ENCODE measurements at regions not wholly inside any gene's neighbourhood (a gene's known extent, or its start where the extent isn't known, plus 50 kb on each side); places are given as distances from the start of the nearest gene placed in this dataset.
"Not testable (repeated sequence)": the region's sequence is repeated elsewhere in the genome, so short reads cannot be mapped to it uniquely, and the experiment has no call there.

DNA sequence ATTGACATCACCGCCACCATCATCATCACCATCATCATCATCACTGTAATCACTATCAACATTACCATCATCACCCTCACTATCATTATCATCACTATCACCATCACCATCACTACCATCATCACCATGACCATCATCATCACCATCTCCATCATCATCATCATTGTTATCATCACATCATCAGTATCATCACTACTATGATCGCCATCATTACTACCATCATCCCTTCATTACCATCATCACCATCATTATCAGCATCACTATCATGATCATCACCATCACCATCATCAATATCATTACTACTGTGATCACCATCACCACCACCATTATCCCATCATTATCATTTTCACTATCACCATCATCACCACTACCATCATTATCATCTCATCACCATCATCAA lies 368.3 kb downstream of the SEC14L1 start:
- no peak for DNase-seq (ENCODE audit: low read depth in 1 of 2, low spot score in 1 of 2)

DNA sequence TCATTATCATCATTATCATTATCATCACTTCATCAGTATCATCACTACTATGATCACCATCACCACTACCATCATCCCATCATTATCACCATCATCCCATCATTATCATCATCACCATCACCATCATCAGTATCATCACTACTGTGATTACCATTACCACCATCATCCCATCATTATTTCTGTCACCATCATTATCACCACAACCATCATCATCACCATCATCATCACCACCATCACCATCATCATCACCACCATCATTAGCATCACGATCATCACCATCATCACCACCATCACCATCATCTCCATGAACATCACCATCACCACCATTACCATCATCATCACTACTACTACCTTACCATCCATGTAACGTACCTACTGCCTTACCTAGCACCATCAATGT lies 368.8 kb downstream of the SEC14L1 start:
- DNase-seq (ENCODE audit: low read depth in 1 of 2, low spot score in 1 of 2), result no peak

DNA sequence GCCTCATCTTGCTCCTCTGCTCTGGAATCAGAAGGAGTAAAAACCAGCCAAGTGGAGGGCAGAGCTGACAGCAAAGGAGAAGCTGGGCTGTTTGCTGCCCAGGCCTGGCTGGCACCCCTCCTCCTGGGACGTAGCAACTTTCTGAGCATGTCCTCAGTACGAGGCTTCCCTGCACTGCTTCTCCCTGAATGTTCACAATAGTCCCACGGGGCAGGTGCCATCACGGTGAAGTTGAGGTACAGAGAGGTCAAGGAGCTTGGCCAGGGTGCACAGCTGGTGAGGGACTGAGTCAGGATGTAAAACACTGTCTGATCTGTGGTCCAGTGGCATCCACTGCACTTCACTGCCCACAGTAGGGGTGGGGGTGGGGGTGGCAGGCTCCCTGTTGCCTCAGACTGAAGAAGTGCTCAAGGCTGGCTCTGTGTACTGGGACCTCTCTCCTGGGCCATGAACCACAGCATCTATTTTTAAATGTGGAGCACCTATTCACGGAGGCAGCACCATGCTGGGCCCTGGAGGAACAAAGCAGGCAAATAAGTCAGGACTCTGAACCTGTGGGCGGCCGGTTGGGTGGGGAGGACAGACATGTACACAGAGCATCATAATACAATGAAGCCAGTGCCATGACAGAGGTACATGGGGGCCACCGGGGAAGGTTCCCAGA lies 369.5 kb downstream of the SEC14L1 start:
- DNase-seq (ENCODE audit: low read depth in 1 of 2, low spot score in 1 of 2), result no peak

DNA sequence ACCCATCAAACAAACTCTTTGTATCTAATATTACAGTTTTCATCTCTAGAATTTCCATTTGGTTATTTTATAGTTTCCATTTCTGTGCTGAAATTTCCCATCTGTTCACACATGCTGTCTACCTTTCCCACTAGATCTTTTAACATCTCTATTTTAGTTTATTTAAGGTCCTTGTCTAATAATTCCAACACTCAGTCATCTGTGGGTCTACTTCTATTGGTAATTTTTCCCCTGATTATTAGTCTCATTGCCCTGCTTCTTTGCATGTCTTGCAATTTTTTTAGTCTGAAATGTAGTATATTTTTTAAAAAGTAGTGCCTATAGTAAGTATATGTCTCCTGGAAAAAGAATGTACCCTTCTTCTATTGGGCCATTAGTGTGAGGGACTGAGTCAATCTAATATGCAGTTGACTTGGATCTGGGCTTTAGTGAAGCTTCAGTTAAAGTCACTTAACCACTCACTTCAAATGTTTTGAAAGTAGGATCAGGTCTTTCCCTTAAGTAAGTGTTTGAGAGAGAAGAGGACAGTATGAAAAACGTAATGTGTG lies 370.8 kb downstream of the SEC14L1 start:
- DNase-seq (ENCODE audit: low read depth in 1 of 2, low spot score in 1 of 2), result no peak

DNA sequence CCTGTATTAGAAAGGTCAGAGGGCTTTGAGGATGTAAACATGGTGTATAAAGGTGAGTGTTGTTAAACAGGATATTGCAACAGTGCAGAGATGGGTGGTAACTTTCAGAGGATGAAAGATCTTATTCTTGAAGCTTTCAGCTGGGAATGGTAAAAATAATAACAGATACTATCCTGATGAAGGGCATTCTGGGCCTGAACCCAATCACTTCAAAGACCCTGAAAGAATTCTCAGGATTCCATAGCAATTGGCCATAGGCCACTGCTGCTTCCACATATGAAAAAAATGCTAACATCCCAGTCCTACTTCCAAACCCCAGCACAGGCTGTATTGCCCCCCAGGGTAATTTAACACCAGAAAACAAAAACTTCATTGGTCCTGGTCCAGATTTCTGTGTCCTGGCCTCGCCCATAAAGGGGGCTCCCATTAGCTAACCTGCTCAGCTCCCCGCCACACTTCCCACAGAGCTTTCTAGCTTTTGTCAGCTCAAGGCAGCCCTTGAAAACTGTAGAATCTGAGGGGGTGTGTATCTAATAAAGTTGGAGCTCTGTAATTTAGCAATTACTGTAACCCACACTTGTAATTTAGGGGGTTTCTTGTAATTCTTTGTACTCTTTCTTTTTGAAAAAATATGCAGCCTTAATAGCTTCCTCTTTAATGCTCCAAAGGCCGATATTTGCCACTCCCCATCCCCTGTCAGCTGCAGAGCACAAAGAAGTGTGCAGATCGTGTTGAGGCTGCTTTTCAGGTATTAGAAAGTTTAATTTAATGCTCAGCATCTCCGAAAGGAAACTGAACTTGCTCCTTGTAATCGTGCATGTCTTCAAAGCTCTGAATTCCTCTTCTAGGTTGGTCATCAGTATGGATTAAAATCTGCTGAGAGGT lies 371.5 kb downstream of the SEC14L1 start:
- no peak for DNase-seq (ENCODE audit: low read depth in 1 of 2, low spot score in 1 of 2)

DNA sequence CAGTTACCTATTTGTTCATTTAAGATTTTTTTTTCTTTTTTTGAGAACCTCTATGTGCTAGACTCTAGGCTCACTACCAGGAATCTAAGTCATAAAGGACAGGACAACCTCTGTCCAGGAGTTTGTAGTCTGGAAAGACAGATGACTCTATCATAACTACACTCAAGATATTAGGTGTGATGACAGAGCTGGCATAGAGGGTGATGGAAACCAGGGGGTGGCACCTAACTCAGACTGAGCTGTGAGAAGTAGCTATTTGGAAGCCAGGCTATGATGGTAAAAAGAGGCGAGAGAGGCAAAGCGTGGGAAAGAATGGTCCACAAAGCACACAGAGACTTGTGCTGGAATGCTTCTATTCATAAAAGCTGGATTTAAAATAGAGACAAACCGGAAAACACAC lies 372.3 kb downstream of the SEC14L1 start:
- no peak for DNase-seq (ENCODE audit: low read depth in 1 of 2, low spot score in 1 of 2)

DNA sequence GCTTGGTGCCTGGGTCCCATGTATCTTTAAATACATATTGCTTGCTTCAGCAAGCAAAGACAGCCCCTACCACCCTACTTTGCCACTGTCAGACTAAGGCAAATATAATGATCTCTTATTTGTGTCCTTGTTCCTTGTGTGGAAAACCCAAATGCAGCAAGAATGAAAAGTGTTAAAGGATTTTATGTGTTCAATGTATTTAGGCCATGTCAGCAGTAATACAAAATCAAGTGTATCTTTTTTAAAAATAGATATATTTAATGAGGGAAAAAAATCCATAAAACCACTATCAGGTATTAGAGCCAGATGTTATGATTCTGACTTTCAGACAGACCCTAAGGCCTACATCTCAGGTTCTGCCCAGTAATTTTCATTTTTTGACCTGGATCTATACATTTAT lies 374.5 kb downstream of the SEC14L1 start:
- no peak for DNase-seq (ENCODE audit: low read depth in 1 of 2, low spot score in 1 of 2)

DNA sequence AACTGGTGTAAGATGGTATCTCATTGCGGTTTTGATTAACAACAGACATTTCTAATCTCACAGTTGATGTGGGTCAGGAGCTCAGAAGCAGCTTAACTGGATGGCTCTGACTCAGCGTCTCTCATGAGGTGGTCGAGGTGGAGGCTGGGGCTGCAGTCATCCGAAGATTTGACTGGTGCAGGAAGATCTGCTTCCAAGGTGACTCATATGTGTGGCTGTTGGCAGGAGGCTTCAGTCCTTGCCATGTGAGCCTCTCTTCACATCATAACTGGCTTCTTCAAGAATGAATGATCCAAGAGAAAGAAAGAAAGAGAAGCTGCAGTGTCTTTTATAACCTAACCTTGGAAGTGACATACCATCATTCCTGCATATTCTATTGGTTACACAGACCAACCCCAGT lies 376.1 kb downstream of the SEC14L1 start:
- no peak for DNase-seq (ENCODE audit: low read depth in 1 of 2, low spot score in 1 of 2)

DNA sequence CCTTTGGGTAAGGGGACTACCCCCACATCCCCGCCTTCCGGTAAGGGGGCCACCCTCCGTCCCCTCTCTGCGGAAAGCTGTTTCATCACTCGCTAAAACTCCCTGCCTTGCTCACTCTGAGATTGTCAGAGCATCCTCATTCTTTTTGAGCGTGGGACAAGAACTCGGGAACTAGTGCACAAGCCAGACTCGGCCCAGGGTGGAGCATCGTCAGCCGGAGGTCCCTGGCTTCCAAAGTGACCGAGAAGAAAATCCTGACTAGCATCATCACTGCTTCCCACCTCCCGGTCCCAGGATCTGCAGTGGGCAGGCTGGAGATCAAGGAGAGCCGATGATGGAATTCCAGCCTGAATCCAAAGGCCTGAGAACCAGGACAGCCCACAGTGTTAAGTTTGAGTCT lies 380.3 kb downstream of the SEC14L1 start:
- DNase-seq (ENCODE audit: low read depth in 1 of 2, low spot score in 1 of 2), result no peak

DNA sequence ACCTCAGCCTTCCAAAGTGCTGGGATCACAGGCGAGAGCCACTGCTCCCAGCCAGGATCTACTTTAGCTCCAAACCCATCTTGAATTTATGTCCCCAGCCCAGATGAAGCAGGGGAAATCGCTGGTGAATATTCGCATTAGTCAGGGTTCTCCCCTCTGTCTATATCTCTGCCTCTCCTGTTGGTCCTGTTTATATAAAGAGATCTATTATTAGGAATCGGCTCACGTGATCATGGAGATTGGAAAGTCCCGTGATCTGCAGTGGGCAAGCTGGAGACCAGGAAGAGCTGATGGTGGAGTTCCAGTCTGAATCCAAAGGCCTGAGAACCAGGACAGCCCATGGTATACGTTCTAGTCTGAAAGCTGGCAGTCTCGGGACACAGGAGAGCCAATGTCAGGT lies 382.8 kb downstream of the SEC14L1 start:
- DNase-seq (ENCODE audit: low read depth in 1 of 2, low spot score in 1 of 2), result no peak

DNA sequence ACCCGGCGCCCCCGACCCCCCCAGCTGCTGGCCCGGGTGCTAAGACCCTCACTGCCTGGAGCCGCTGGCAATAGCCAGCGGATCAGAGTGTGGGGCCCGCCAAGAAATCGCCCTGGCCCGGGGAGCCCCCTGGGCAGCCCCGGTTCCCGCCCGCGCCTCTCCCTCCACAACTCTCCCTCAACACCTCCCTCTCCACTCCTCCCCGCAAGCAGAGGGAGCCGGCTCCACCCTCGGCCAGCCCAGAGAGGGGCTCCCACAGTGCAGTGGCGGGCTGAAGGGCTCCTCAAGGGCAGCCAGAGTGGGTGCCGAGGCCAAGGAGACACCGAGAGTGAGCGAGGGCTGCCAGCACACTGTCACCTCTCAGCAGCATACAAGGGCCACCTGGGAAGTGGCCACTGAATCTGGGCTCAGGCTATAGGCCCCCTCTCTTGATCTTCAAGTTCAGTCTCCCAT lies 385.5 kb downstream of the SEC14L1 start:
- no peak for DNase-seq (ENCODE audit: low read depth in 1 of 2, low spot score in 1 of 2)

DNA sequence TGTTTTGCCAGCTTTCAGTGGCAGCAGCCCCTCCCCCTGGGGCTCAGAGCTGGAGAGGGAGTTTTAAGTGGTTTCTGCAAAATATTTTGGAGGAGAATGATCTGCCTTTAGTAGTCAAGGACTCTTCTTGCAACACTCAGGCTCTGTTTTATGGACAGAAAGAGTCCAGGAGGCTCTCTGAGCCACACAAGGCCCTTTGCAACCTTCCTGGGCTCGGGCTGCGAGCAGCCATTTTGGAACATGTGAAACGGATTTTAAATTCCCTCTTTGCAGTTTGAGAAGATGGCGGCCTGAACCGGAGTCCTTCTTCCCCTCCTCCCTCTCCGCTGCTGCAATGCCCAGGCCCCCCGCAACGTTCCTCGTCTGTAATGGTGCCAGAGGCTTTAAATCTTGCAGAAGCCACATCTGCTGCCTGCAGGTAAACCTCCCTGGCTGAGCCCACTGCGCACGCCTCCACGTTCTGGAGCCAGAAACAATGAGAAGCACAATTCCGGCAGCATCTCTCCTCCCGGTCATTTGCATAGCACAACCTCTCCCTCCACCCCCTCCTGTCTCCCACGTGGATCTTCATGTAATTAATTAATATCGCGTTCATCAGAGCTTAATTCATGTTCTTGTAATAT lies 386.1 kb downstream of the SEC14L1 start:
- no peak for DNase-seq (ENCODE audit: low read depth in 1 of 2, low spot score in 1 of 2)

DNA sequence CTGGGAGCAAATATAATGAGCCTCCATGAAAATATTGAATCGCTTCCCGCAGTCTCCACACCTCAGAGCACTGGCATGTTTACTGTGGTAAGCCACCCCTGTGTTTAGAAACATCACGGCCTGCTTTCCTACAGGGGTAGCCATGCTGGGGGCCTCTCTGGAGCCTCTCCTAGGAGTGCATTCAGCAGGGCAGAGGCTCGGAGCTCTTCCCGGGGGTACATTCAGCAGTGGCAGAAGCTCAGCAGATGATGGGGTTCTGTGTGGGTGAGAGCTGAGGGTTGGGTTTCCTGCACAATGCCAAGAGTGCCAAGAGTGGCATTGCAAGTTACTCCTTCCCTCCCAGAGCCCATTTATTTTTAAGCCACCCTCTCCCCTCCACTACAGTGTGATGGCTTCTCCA lies 386.6 kb downstream of the SEC14L1 start:
- DNase-seq (ENCODE audit: low read depth in 1 of 2, low spot score in 1 of 2), result no peak

DNA sequence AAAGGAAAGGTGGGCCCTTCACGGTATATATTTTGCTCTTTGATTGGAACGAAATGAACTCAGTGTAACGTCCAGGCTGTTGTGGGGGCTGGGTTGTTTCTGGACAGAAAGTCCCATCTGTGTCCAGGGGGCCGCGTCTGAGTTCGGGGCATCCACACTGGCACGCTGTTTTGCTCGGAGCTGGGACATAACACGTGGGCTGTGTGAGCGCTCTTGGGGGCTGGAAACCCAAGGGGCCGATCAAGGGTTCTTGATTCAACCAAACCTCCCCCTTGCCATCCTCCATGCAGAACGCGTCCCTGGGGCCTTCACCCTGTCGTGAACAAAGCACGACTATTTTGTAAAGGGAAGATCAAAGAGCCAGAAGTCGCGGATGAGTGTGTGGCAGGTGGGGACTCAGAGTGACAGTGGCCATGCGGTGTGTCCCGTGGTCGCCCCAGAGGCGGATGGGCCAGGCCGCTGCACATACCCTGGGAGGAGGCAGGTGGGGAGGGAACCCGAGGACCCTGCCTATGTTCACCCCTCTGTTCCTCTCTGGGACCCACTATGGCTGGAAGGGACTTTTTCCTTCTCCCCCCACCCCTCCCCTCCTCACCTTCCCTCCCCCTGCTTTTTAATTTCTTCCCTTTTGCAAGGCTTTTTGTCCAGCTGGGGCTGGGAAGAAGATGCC lies 387.2 kb downstream of the SEC14L1 start:
- no peak for DNase-seq (ENCODE audit: low read depth in 1 of 2, low spot score in 1 of 2)

DNA sequence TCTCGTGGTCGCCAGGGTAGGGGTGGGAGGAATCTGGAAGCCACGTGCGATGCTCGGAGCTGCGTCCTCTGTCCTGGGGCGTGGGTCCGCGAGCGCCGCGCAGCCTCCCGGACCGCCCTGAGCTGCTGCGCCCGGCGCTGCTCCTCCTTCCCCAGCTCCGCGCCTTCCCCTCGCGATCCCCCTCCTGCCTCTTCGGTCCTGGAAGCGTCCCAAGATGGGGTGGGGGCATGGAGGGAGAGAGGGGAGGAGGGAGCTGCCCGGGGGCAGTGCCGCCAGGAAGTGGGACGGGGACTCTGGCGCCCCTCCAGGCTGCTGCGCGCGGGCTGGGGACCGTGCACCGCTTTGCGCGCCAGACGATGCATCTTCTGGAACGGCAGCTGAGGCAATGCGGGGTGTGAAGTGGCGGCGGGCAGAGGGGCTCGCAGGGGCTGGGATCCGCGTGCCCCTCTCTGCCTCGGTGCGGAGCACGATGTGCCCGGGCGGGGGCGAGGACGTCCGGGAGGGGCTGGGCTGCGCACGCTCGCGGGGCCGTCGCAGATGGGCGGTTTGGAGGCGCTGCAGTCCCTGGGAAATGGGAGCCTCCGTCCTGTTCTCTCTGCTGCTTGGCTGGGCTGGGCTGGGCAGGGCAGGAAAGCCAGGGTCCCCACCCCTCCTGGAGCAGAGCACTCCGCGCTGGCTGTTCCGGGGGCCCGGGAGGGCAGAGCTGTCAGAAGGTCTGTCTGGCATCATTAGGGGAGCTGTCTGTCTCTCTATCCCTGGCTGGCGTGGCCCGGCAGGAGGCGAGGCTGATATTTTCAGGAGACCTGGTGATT lies 388.0 kb downstream of the SEC14L1 start:
- peak in 1 of 2 donors; percentile 32 for DNase-seq (ENCODE audit: low read depth in 1 of 2, low spot score in 1 of 2)

DNA sequence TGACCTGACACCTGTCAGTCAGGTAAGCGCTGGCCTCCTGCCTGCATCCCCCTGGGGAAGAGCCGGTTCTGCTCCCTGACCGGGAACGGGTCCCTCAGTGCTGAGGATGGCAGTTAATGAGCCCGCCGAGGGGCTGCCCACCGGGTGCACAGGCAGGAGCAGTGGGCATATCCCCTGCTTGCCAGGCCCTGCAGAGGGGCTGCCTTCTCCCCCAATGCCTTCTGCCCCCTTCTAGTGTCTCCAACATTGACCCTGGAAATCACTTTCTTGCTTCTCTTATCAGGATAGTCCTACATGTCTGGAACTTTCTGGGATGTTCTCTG lies 388.5 kb downstream of the SEC14L1 start:
- DNase-seq (ENCODE audit: low read depth in 1 of 2, low spot score in 1 of 2), result no peak

DNA sequence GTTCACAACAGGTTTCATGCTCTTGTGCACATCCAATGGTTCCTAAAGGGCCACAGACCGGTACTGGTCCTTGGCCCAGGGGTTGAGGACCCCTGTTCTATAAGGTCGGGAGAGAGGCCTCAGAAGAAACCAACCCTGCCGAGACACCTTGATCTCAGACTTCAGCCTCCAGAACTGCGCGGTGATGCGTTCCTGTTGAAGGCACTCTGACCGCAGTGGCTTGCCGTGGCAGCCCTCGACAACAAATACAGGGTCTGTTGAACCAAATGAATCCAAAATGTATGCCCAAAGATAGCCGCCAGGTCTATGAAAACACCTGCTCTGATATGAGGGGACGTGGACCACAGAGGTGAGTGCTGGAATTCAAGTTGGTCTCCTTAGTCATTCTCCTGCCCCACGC lies 389.8 kb downstream of the SEC14L1 start:
- no peak for DNase-seq (ENCODE audit: low read depth in 1 of 2, low spot score in 1 of 2)

DNA sequence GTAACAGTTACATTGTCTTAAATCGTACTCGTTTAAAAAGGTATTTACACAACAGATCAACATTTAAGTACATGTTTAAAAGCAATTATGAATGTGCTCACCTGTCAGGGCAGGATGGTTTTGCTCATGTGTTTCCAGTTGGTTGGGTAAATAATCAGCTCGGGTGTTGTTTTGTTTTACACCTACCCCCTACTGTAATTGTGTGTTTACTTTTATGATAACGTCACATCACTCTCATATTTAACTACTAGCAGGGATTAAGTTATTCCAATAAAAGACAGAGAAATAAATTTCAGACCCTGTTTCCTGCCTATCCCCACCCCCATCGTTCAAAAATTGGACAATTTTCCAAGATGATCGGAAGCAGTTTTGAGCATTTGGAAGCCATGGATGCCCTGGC lies 390.2 kb downstream of the SEC14L1 start:
- no peak for DNase-seq (ENCODE audit: low read depth in 1 of 2, low spot score in 1 of 2)

DNA sequence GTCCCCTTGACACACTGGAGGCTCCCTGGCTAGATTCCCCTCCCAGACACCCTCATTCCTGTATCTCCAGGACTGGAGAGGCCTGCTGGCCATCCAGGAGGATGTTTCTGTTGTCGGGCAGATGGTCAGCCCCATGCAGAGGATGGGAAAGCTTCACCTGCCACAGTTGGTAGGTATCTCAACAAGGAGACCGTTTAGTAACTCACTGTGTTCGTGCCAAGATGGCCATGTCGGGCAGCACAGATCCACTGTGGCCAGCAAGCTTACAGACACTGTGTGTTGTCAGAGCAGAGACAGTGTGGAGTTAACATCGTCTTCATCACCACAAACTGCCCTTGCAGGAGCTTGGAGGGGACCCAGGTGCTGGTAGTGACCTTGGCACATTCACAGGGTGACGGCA lies 390.9 kb downstream of the SEC14L1 start:
- DNase-seq (ENCODE audit: low read depth in 1 of 2, low spot score in 1 of 2), result no peak

DNA sequence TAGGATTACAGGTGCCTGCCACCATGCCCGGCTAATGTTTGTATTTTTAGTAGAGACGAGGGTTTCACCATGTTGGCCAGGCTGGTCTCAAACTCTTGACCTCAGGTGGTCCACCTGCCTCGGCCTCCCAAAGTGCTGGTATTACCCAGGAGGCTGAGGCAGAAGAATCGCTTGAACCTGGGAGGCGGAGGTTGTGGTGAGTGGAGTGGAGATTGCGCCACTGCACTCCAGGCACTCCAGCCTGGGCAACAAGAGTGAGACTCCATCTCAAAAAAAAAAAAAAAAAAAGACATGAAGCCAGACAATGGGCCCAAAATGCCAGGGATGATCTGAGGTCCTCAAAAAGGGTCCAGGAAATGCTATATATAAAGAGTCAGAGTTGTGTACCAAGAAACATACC lies 392.9 kb downstream of the SEC14L1 start:
- DNase-seq (ENCODE audit: low read depth in 1 of 2, low spot score in 1 of 2), result not testable (repeated sequence)

DNA sequence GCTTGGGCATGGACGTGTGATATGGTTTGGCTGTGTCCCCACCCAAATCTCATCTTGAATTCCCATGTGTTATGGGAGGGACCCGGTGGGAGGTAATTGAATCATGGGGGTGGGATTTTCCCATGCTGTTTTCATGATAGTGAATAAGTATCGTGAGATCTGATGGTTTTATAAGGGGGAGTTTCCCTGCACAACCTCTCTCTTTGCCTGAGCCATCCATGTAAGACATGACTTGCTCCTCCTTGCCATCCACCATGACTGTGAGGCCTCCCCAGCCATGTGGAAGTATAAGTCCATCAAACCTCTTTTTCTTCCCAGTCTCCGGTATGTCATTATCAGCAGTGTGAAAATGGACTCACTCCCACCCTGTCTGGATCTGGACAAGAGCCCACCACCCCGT lies 393.4 kb downstream of the SEC14L1 start:
- no peak for DNase-seq (ENCODE audit: low read depth in 1 of 2, low spot score in 1 of 2)
